HG03045 (cell line): ENCODE measurements at regions not wholly inside any gene's neighbourhood (a gene's known extent, or its start where the extent isn't known, plus 50 kb on each side); places are given as distances from the start of the nearest gene placed in this dataset.
"Not testable (repeated sequence)": the region's sequence is repeated elsewhere in the genome, so short reads cannot be mapped to it uniquely, and the experiment has no call there.

ENCODE experiments used
- ATAC-seq: cut with Tn5 transposase; IDR thresholded peaks from one replicate; pipeline ENCODE4 v1.9.1; 2021; ENCODE audit warnings: mild to moderate bottlenecking, moderate library complexity; ENCODE audit not compliant: unreplicated experiment

GRCh38 chr3:8338424-8338823 is 163.2 kb upstream of the LMCD1 start:
- no peak for ATAC-seq

DNA sequence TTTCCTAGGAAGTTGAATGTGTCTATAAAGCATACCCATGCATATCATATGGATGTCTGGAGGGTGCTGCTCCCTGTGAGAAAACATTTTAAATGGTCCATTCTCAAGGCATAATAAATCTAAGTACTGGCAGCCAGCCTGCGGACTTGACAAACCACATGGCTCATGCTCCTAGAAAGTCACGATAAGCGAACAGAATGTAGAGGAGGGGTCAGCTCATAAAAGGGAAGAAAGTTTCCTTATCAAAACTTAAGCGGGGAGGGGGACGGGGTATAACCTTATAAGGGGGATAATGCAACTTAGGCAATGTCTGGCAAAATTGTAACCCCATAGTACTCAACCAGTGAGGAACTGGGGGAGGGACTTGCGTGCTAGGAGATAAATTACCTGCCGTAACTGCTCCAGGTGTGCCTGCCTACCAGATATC is 159.8 kb upstream of the LMCD1 start:
- no peak for ATAC-seq

GRCh38 chr3:8343058-8343457 is 158.6 kb upstream of the LMCD1 start:
- no peak for ATAC-seq

GRCh38 chr3:8345398-8345797 is 156.2 kb upstream of the LMCD1 start:
- ATAC-seq = no peak

DNA sequence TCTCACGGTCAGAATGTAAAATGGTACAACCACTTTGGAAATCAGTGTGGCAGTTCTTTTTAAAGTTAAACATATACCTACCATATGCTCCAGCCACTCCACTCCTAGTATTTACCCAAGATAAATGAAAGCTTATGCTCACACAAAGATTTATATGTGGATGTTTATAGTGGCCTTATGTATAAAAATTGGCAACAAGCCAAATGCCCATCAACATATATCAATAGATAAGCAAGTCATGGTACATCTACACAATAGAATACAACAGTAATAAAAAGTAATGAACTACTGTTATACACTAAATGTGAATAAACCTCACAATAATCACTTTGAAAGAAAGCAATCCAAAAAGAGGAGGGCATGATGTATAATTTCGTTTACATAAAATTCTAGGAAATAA is 153.5 kb upstream of the LMCD1 start:
- no peak for ATAC-seq

GRCh38 chr3:8352475-8352874 is 149.1 kb upstream of the LMCD1 start:
- ATAC-seq = no peak

GRCh38 chr3:8353364-8353763 is 148.3 kb upstream of the LMCD1 start:
- ATAC-seq = no peak

DNA sequence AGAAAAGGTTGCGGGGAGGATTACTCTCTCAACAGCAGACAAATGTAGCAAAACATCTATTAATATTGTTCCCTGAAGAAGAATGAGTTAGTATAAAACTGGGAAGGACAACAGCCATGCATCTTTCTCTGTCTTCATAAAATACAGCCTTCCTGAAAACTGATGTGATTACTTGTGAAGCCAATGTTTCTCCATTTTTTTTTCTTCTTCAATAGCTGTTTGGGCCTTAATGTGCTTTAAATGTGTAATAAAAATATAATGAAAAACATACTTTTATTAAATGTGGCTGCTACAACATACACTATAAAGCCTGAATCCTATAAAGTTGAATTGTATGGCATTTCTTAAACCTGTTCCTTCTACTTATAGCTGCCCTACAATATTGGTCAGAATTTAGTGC is 146.3 kb upstream of the LMCD1 start:
- no peak for ATAC-seq

DNA sequence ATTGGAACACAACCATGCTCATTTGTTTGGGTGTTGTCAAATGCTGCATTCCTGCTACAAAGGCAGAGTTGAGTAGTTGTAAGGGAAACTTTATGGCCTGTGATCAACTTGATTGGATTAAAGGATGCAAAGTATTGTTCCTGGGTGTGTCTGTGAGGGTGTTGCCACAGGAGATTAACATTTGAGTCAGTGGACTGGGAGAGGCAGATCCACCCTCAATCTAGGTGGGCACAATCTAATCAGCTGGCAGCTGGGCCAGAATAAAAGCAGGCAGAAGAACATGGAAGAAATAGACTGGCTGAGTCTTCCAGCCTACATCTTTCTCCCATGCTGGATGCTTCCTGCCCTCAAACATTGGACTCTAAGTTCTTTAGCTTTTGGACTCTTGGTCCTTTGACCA is 145.6 kb upstream of the LMCD1 start:
- not testable (repeated sequence) for ATAC-seq

- ATAC-seq = no peak
Observed at GRCh38 chr3:8357859-8358258, 143.8 kb upstream of the LMCD1 start.

GRCh38 chr3:8359133-8359532 is 142.5 kb upstream of the LMCD1 start:
- no peak for ATAC-seq

- no peak for ATAC-seq
Observed at GRCh38 chr3:8363200-8363599, 138.4 kb upstream of the LMCD1 start.

DNA sequence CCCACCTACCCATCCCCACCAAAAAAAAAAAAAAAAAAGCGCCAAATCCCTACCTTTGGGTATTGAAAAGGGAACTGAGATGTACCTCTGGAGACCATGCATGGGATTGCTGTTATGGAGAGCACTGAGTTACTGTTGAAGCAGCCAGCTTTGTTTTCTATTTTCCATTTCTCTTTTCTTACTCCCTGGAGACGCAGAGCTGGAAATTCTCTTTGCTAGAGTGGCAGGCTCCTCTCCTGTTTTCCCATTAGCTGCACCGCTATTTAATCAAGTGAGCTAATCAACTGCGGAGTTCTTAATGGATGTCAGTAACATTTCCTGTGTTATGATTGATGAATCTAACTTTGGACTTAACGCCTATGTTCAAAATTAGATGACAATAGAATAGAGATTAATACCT is 136.1 kb upstream of the LMCD1 start:
- ATAC-seq = no peak

GRCh38 chr3:8366219-8366810 is 135.3 kb upstream of the LMCD1 start:
- no peak for ATAC-seq

DNA sequence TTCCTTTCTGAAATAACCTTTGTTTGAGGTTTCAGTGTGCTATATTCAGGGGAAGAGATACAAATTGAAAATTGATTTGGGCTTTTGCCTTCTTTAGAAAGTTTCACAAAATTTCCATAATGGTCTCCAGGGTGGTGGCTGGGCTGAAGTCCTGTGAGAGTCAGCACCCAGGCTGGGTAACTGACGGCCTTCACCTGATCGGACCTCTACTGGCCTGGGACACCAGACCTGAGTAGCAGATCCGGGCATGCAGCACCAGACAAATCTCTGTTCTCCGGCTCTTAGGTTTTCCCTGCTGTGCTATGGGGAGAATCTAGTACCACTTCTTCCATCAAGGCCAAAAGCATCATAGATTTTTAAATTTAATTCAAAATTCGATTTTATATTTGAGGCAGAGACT is 133.0 kb upstream of the LMCD1 start:
- ATAC-seq = no peak

DNA sequence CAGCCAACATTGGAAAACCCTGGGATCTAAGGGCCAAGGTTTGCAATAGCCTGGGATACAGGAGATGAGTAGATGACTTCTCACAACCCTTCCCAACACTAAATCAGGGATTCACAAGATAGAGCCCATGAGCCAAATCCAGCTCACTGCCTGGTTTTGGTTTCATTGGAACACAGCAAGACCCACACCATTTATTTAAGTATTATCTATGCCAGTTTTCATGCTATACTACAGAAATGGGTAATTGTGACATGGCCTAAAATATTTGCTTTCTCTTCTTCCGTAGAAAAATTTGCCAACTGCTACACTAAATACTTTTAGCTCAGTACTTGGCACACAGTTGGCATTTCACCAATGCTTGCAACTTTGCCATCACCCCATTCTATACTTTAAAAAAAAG is 132.0 kb upstream of the LMCD1 start:
- no peak for ATAC-seq

GRCh38 chr3:8371085-8371551 is 130.5 kb upstream of the LMCD1 start:
- no peak for ATAC-seq

DNA sequence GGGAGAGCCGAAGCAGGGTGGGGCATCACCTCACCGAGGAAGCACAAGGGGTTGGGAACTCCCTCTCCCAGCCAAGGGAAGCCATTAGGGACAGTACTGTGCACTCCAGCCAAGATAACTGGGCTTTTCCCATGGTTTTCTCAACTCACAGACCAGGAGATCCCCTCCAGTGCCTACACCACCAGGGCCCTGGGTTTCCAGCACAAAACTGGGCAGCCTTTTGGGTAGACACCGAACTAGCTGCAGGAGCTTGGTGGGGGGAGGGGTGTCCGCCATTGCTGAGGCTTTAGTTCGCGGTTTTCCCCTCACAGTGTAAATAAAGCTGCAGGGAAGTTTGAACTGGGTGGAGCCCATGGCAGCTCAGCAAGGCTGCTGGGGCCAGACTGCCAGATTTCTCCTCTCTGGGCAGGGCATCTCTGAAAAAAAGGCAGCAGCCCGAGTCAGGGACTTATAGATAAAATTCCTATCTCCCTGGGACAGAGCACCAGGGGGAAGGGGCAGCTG is 129.6 kb upstream of the LMCD1 start:
- ATAC-seq = no peak

DNA sequence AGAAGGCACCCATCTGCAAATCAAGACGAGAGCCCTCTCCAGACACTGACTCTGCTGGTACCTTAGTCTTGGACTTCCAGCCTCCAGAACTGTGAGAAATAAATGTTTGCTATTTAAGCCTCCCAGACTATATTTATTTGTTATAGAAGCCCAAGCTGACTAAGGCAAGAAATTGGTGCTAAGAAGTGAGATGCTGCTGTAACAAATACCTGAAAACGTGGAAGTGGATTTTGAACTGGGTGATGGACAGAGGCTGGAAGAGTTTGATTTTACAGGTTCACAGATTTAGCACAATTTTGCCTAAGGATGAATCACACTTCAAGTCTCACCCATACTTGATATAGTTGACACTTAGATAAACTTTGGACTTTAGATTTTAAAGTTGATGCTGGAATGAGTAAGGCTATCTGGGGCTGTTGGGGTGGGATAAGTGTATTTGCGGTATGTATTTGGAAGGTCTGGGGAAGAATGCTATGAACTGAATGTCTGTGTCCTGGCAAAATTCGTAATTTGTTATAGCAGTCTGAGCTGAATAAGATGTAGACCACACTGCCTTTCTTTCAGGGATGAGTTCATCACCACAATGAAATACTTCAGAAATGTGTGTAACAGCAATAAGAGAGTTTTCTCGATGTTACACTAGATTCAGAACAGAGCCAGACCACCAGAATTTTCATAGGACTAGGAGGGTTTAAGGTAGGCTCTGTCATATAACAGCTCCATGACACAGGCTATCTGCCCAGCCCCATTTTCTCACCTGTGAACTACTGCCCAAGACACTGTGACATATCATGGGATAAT is 120.5 kb upstream of the LMCD1 start:
- no peak for ATAC-seq

GRCh38 chr3:8385848-8386620 is 115.6 kb upstream of the LMCD1 start:
- no peak for ATAC-seq

DNA sequence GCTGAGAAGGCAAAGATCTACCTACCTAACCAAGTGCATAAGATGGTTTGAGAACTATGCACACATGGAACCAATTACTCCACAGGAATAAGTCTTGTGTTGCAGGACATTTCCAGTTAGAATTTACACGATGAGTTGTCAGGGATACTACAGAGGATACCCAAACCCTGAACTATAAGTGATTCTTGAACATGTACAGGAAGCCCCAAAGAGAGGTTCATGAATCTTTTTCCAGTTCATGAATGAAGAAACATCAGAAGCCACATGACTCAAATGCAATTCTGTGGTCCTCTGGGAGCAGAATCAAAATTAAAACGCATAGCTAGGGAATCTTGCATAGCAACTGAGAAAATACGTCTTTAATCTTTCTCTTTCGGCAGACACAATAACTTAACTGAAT is 114.1 kb upstream of the LMCD1 start:
- ATAC-seq = no peak

DNA sequence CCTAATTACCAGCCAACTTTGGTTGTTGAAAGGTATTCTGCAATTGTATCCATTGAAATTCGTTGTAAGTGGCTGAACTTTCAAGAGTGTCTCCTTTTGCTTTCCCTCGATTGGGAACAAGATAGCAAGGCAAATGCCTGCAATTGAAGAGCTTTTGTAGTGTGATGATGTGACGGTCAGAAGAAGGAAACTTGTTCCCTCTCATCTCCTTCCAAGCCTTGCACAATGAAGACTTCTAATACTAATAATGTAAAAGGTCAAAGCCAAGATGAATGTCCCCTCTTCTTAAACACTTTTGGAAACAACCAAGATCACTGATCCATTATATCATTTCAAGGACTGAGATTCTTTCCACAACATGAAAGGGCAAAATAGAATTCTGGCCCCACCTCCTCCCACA is 101.9 kb upstream of the LMCD1 start:
- no peak for ATAC-seq
